NCI-H1417 treated with DMSO at 0.1 percent for 48 hours (cell line): ENCODE measurements at regions not wholly inside any gene's neighbourhood (a gene's known extent, or its start where the extent isn't known, plus 50 kb on each side); places are given as distances from the start of the nearest gene placed in this dataset.
"Not testable (repeated sequence)": the region's sequence is repeated elsewhere in the genome, so short reads cannot be mapped to it uniquely, and the experiment has no call there.

Experiments
- DNase-seq: peaks from one replicate; lab custom pipeline; 2025; lab: John Stamatoyannopoulos, UW

DNA sequence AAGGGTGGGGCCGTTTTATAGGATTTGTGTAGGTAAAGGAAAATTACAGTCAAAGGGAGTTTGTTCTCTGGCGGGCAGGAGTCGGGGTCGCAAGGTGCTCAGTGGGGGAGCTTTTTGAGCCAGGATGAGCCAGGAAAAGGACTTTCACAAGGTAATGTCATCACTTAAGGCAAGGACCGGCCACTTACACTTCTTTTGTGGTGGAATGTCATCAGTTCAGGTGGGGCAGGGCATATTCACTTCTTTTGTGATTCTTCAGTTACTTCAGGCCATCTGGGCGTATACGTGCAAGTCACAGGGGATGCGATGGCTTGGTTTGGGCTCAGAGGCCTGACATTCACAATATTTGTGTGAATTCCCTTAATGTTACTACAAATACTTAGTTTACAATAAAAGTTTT lies 88.2 kb upstream of the MAP3K7 start:
- DNase-seq, result not testable (repeated sequence)

DNA sequence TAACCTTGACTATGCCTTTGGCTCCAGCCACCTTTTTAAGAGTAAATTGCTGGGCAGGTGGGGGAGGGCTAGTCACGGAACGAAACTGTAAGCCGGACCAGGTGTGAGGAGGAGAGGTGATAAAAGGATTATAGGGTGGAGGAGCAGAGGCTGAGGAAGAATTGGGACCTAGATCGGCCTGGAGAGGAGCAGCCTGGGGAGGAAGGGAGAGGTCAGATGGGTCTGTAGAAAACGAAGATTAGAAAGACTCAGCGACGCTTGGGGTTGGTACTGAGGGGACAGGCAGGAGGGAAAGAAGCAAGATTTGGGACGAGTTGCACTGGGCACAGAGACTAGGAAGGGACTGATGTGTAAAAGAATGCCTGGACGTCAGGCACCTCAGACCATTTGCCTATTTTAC lies 87.2 kb upstream of the MAP3K7 start:
- DNase-seq, result not testable (repeated sequence)

DNA sequence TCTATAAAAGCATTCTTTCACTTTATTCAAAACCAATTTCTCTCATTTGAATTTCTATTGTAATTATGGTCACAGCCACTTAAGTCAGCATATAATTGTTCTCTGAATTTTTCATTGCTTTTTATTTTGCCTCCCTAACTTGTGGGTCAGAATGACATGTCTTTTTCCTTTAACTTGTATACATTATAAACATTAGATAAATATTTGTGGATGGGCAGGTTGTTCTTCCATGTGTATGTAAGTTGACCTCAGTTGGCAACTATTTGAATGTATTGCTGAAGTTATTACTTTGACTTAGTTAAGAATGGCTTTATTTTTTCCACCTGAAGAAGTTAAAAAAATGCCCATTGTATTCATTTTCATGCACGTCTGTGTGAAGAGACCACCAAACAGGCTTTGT lies 83.0 kb upstream of the MAP3K7 start:
- no peak for DNase-seq

DNA sequence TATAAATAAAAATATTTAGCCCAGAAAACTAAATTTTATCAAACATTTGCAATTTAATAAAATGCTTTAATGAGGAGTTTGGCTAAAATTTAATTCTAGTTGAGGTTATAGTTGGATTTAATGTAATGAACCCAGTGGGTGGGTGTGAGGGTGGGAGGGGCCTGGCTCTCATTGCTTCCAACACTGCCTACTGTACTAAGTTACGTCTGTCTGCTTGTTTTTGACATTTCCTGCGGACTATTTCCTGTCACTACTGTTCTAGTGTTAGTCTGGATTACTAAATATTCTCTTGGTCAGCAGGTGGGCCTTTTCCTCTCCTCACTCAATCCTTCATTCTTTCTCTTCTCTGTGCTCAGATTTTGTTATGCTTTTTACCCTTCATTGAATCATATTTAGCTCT lies 82.5 kb upstream of the MAP3K7 start:
- no peak for DNase-seq

DNA sequence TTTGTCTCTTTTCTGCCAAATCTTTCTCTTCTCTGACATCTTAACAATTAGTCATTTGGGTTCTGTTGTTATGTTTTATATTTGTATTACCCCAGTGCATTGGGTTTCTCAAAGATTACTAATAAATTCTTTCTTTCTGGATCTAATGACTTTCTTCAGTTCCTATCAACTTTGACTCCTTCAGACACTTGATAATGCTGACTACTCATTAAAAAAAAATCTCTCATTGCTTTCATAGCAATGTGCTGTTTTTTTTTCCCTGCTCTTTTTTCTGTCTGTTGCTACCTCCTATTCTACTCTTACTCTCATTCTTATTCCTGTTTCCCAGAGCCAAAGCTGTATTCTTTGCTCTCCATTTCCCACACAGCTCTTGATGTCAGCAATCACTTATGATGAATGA lies 81.3 kb upstream of the MAP3K7 start:
- DNase-seq, result no peak

DNA sequence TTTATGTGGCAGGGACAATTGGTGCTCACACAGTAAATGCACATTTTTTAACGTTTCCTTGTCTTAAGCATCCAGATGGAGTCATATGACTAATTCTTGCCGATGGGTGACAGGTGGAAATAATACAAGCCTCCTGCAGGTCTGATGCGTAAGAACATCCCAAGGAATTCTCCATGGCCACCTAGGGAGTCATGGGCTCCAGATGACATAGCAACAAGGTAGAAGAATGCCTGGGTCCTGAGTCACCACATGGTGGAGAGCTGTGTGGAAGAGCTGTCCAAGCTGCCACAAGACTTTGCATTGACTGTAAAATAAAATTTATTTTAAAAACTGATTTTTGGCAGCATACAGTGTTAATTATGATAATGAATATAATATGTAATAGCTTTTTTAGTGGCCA lies 77.0 kb upstream of the MAP3K7 start:
- DNase-seq, result no peak

DNA sequence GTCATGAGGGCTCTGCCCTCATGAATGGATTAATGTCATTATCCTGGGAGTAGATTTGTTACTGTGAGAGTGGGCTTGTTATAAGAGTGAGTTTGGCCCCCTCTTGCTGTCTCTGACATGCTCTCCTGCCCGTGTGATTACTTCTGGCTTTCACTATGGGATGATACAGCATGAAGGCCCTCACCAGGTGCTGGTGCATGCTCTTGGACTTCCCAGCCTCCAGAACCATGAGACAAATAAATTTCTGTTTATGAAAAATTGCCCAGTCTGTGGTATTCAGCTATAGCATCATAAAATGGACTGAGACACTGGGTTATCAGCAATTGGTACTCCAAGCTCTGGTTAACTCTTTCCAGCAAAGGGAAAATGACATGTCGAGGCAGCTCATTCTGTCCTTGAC lies 76.2 kb upstream of the MAP3K7 start:
- no peak for DNase-seq

DNA sequence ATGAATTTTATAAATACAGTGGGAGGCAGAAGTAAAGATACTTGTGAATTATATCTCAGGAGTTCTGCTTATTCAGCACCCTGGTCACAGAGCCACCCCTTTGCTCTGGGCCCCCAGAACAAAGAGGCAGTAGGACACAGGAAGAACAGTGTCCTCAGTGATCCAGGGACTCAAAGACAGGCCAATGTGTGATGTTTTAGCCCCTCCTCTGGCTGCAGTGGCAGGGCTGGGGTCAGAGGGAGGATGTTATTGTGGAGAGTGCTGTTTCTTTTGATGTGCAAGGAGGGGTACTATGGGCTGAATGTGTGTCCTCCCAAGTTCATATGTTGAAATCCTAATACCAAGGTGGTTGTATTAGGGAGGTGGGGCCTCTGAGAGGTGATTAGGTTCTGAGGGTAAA lies 74.1 kb upstream of the MAP3K7 start:
- DNase-seq, result no peak

DNA sequence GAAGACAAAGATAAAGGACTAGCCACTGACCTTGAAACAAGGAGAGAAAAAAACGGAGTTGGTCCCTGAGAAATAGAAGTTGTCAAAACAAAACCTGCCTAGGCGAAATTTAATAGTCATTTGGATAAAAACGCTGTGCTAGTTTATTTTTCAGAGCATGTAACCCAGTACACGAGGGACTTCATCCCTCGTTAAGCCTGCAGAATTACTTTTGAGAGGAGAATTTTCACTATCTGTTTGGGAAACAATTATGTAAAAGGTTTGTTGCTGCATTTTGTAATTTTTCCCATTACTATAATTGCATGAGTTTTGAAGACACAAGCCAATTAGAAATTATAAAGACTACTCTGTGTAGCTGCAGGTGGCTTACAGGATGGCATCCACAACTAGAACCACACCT lies 71.6 kb upstream of the MAP3K7 start:
- no peak for DNase-seq

DNA sequence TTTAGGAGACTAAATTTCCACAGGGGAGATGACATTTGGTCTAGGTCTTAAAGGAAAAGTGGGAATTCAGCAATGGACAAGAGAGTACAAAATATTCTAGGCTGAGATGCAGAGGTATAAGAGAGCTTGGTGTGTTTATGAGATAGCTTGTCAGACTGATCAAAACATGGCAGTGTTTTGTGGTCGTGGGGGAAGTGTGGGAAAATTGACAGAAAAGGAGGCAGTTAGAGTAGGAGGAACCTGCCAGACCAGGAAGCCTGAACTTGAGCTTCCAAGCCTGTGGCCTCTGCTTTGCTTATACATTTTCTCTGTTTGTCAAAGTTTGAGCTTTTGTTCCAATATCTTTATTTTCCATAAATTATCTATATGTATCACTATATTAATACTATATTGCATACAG lies 69.5 kb upstream of the MAP3K7 start:
- DNase-seq, result no peak

DNA sequence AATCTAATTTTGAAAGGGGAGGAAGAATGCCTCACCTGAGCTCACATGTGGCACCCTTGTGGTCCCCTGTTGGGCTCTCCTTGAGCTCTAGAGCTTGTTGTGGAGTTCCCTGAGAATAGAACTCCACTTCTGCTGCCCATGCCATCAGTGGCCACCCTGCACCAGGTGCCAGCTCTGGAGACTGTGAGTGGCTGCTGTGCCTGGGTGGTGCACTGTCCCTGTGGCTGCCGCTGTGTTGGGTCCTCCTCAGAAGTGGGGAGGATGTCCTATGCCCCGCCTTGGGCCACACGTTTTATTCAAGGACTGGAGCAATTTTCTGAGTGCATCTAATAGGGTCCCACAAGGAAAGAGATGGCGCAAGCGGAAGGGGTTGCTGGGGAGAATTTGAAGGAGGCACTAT lies 67.9 kb upstream of the MAP3K7 start:
- no peak for DNase-seq

DNA sequence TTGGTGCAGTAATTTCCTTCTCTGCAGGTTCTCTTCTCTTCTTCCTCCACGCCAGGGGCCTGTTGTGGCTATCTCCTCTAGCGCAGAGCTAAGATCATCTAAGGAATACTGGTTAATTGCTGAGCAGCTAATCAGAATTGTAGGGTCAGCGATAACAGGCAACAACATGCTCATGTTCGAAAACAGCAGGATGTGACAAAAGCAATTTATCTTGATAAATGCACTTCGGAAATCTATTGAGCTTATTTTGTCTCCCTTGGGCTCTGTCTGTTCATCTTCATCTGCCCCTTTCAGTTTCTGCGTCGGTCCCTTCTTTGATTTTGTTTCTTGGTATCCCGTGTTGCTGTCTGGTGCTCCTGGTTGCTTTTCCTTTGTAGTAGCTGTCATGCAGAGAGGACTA lies 67.3 kb upstream of the MAP3K7 start:
- DNase-seq, result no peak

DNA sequence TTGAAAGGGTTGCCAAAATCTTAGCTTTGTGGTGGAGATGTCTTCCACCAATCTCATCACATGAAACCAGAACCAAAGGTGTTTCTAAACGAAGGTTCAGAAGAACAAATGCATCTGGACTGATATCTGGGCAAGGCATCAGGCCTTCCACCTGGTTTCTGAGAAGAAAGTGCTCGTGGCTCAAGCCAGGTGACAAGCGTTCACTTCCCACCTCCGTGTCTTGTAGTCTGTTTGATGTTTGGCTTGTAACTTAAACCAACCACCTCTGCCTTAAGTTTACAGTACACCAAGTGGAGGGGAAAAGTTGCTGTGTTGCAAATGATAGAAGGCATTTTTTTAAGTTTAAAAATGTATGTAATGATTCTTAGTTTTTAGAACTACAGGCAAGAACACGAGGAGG lies 66.9 kb upstream of the MAP3K7 start:
- DNase-seq, result no peak

DNA sequence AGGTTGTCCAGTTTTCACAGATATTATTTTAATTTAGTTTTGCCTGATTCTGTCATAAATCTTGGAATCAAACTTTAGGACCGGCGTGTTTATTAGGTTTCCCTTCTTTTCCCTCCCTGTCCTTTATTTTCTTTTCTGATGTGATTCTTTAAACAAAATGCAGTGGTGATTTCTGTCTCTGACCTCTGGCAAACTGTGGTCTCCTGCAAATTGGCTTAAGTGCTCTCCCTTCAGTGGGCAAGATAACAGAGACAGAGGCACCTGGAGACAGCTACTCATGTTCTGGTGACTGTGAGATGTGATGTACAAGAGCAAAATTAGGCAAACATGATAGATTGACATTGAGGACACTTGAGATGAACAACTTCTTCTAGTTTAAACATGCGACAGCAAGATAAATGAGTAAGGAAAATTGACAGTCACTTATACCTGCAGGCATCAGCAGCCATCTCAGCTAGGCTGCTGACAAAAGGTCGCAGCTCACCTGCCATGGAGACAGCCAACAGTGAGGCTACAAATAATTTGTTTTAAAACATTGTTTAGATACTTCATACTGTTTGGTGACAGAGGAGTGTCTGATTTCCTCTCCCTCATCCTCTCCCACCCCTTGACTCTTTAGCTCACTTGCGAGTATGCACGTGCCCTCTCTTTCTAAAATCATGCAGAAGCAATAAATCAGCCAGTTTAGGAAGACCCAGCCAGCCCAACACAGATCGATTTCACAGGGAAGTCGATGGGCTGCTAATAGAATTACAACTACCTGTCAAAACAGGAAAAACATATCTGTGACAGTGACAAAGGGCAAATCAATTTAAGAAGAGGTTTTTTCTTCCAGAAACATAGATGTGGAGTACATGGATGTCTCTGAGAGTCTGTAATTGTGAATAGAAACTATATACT lies 63.4 kb upstream of the MAP3K7 start:
- DNase-seq, result no peak

DNA sequence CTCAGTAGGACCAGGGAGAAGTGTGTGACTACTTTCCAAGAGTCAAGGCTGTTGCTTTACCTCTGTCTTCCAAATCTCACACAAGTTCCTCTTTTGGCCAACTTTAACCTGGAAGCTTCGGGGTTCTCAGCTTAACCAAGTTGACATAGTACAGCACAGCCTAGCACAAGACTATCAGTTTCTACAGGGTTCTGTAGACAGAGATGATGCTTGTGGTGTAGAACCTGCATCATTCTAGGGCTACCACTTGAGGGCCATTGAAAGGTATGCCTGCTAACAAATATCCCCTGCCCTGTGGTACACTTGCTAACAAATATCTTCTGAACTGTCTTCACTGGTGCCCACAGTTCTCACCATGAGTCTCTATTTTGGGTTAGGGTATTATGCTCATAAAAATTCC lies 62.0 kb upstream of the MAP3K7 start:
- DNase-seq, result no peak

DNA sequence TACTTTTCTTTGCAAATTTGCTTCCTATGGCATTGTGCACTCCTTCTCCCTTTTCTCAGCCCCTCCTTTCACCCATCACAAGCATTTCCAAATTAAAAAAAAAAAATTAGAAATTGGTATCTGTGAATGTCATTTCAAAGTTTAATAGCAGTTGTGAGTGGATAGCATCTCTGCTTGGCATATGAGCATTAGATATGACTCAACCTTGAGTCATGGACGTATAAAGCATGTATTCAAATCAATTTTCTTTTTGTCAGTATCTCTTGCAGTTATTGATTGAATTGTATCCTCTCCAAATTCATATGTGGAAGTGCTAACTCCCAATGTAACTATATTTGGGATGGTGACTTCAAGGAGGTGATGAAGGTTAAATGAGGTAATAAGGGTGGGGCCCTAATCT lies 60.1 kb upstream of the MAP3K7 start:
- DNase-seq, result no peak

DNA sequence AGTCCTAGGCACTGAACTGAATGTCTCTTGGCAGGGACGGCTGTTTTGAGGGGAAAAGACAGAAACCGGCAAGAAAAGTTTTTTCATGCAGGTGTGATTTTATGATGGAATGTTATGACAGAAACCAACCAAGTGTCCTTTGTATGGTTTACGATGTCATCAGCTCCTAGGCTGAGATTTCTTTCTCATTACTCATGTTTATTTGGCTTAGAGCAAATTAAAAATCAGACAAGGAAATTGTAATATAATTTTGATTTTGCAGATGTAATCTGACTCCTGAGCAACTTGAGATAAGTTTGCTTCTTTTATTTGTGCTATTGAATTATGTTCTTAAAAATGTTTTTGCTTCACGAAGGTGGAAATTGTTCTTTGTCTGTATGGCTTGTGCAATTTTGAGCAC lies 58.8 kb upstream of the MAP3K7 start:
- no peak for DNase-seq

DNA sequence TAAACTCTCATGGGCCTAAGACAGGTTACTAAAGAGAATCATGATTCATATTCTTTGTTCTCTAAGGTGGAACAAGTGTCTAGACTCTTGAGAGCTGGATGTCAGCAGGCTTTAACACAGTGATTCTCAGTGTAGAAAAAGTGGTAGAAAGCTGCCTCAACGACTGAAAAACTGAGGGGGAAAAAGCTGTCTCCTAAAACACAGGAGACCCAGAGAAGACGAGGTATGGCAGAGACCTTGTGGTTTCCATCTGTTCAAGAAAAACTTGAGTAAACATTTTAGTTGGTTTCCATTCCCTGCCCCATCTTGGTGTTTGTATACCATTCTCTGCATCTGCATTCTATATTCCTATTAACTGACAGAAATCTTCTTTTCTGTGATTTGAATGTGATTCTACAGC lies 57.6 kb upstream of the MAP3K7 start:
- DNase-seq, result no peak

DNA sequence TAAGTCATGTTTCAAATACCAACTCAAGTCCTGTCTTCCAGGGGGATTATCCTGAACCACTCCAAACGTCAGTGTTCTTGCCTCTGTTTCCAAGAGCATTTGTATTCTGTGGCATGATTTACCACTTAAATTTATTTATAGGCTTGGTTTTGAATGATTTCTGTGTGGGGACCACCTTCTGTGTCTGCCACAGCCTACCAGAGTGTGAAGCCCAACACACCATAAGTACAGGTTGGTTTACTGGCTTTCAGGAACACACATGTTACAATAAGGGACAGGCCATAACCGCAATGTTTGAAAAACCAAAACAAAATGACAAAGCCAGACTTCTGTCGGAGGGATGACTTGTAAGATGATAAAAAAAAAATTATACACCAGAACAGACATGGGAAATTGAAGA lies 56.5 kb upstream of the MAP3K7 start:
- no peak for DNase-seq

DNA sequence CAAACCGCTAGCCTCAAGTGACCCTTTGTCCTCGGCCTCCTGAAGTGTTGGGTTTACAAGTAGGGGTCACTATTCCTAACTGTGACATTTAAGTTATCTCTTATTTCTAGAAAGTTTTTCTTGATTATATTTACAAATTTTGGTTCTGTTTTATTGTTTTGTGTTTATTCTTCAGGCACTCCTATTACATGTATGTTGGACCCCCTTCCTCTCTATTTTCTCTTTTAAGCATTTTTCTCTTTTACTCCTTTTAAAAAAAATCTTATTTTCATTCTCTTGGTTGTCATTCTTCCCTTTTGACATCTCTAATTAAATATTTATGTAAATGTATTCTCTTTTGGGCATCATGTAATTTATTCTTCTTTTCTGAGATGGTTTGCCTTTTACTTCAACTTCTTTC lies 50.4 kb upstream of the MAP3K7 start:
- no peak for DNase-seq
